Coronary artery (tissue), 2 donors: ENCODE measurements at regions not wholly inside any gene's neighbourhood (a gene's known extent, or its start where the extent isn't known, plus 50 kb on each side); places are given as distances from the start of the nearest gene placed in this dataset.

Experiments
- DNase-seq: peaks from one replicate; pipeline ENCODE4 v3.0.0-alpha.2; 2017; ENCODE audit warnings: low spot score
- H3K27ac ChIP-seq, 2 donors: fragments of 200-600 bp; sonication (generic); one replicate each; pipeline ENCODE4 v1.5.1; 2016 to 2019
- H3K4me3 ChIP-seq: fragments of 200-600 bp; sonication (generic); 2 replicates; pipeline ENCODE4 v1.5.1; 2016; ENCODE audit warnings: mild to moderate bottlenecking, moderate library complexity
- CTCF ChIP-seq: fragments of 200-600 bp; sonication (generic); IDR thresholded peaks from one replicate; pipeline ENCODE4 v1.5.1; 2019; ENCODE audit warnings: antibody characterized with exemption

DNA sequence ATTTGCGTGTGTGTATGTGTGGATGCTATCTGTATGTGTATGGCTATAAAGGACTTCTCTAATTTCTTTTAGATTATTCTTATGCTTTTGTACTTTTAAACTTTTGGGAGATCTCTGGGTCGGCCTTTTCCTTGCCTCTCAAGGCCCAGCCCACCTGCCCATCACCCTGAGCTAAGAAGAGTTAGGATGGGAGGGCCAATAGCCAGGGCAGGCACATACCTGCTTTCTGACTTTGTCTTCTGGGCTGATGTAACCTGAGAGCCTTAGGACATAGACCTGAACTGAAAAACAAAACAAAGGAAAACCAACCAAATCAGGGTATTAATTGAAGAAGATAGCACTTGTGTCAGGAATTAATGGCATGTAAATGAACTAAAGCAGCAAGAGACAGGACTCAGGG lies 100.2 kb downstream of the IRX1 start:
- no peak for DNase-seq
- H3K27ac ChIP-seq, result no peak overlapping the region
- TF ChIP-seq CTCF, result no peak
- H3K4me3 ChIP-seq, result no peak overlapping the region

- no peak for DNase-seq
- no peak overlapping the region for H3K4me3 ChIP-seq
- H3K27ac ChIP-seq, result no peak overlapping the region
- no peak for TF ChIP-seq CTCF
Observed at GRCh38 chr5:3698412-3698811, 102.8 kb downstream of the IRX1 start.

GRCh38 chr5:3701694-3702093 lies 106.1 kb downstream of the IRX1 start:
- H3K27ac ChIP-seq, result no peak overlapping the region
- H3K4me3 ChIP-seq, result no peak overlapping the region
- TF ChIP-seq CTCF, result no peak
- no peak for DNase-seq

DNA sequence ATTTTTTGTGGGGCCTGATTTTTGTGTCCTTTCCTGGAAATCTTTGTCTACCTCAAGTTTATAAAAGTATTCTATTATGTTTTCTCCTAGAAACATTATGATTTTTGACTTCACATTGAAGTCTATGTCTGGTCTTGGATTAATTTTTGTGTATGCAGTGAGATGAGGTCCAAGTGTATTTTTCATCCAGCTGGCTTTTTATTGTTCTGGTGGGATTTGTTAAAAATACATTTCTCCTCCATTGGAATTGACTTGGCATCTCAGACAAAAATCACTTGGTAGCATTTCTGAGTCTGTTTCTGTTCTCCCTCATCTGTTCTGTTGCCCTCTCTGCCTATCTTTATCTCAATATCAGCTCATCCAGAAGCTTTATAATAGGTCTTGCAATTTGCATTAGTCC lies 109.0 kb downstream of the IRX1 start:
- TF ChIP-seq CTCF, result no peak
- DNase-seq, result no peak
- Histone ChIP-seq H3K4me3 (no peak overlapping the region), H3K27ac (no peak overlapping the region)

GRCh38 chr5:3709068-3709716 lies 113.6 kb downstream of the IRX1 start:
- Histone ChIP-seq H3K4me3 (no peak overlapping the region), H3K27ac (no peak overlapping the region)
- DNase-seq, result no peak
- TF ChIP-seq CTCF, result no peak

GRCh38 chr5:3709717-3710348 lies 114.2 kb downstream of the IRX1 start:
- Histone ChIP-seq H3K27ac (no peak overlapping the region), H3K4me3 (no peak overlapping the region)
- no peak for TF ChIP-seq CTCF
- no peak for DNase-seq

DNA sequence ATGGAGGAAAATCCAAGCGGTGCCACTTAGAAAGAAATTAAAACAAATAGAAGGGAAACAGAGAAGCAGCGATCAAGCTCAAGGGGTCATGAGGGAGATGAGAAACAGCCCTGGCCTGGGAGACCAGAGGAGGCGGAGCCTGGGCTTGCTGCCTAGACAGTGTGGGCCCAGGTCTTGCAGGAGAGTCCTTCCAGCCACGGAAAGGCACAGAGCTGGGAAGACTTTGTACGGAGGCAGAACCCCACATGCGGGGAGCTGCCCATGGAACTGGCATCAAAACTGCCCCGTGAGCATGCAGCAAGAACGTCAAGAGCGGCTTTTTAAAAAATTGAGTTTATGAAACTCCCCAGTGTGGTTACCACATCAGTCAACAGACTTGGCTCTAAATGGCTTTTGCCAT lies 119.4 kb downstream of the IRX1 start:
- Histone ChIP-seq H3K27ac (no peak overlapping the region), H3K4me3 (no peak overlapping the region)
- no peak for DNase-seq
- no peak for TF ChIP-seq CTCF
